HL-60 (cell line): ENCODE measurements at regions not wholly inside any gene's neighbourhood (a gene's known extent, or its start where the extent isn't known, plus 50 kb on each side); places are given as distances from the start of the nearest gene placed in this dataset.

ENCODE experiments used
- POLR2AphosphoS5 ChIP-seq: IDR thresholded peaks from 2 replicates; pipeline ENCODE4 v1.6.1; 2012; ENCODE audit warnings: low read depth
- SPI1 ChIP-seq: IDR thresholded peaks from 2 replicates; pipeline ENCODE4 v1.6.1; 2012; ENCODE audit warnings: low read depth, mild to moderate bottlenecking, borderline replicate concordance
- TF ChIP-seq, protein P1 (sequence below): IDR thresholded peaks from one replicate; pipeline ENCODE4 v1.5.1; 2011; ENCODE audit warnings: low read length, control low read depth, inconsistent platforms; ENCODE audit not compliant: insufficient read depth

- TF ChIP-seq, protein P1, sequence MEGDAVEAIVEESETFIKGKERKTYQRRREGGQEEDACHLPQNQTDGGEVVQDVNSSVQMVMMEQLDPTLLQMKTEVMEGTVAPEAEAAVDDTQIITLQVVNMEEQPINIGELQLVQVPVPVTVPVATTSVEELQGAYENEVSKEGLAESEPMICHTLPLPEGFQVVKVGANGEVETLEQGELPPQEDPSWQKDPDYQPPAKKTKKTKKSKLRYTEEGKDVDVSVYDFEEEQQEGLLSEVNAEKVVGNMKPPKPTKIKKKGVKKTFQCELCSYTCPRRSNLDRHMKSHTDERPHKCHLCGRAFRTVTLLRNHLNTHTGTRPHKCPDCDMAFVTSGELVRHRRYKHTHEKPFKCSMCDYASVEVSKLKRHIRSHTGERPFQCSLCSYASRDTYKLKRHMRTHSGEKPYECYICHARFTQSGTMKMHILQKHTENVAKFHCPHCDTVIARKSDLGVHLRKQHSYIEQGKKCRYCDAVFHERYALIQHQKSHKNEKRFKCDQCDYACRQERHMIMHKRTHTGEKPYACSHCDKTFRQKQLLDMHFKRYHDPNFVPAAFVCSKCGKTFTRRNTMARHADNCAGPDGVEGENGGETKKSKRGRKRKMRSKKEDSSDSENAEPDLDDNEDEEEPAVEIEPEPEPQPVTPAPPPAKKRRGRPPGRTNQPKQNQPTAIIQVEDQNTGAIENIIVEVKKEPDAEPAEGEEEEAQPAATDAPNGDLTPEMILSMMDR: no peak
- TF ChIP-seq POLR2AphosphoS5: no peak
- no peak for TF ChIP-seq SPI1
Measured at GRCh38 chr7:79820387-79820786, 314.2 kb upstream of the GNAI1 start.
